ENCODE measurements at regions not wholly inside any gene's neighbourhood (a gene's known extent, or its start where the extent isn't known, plus 50 kb on each side); places are given as distances from the start of the nearest gene placed in this dataset.
"Not testable (repeated sequence)": the region's sequence is repeated elsewhere in the genome, so short reads cannot be mapped to it uniquely, and the experiment has no call there.

GRCh38 chr7:56291-56913, 136.0 kb upstream of the FAM20C start:
- DNase-seq: no peak

GRCh38 chr7:57071-57470, 135.3 kb upstream of the FAM20C start:
- DNase-seq: no peak

- DNase-seq: no peak
These were observed 134.7 kb upstream of the FAM20C start for GRCh38 chr7:57482-58255.

GRCh38 chr7:58316-58715, 134.1 kb upstream of the FAM20C start:
- no peak for DNase-seq

- DNase-seq: no peak
These were observed 133.0 kb upstream of the FAM20C start for GRCh38 chr7:59079-60016.

- DNase-seq: no peak
These were observed 132.2 kb upstream of the FAM20C start for GRCh38 chr7:60017-60675.

- DNase-seq: no peak
These were observed 131.7 kb upstream of the FAM20C start for GRCh38 chr7:60706-61105.

GRCh38 chr7:61111-61510, 131.3 kb upstream of the FAM20C start:
- DNase-seq: no peak

GRCh38 chr7:61576-62360, 130.6 kb upstream of the FAM20C start:
- DNase-seq: no peak

- DNase-seq: no peak
These were observed 129.8 kb upstream of the FAM20C start for GRCh38 chr7:62361-63116.

- no peak for DNase-seq
These were observed 129.3 kb upstream of the FAM20C start for GRCh38 chr7:63117-63480.

GRCh38 chr7:63521-64021, 128.8 kb upstream of the FAM20C start:
- no peak for DNase-seq

GRCh38 chr7:64098-64915, 128.1 kb upstream of the FAM20C start:
- DNase-seq: peak; percentile 32

GRCh38 chr7:64916-65341, 127.4 kb upstream of the FAM20C start:
- DNase-seq: no peak

GRCh38 chr7:65554-65953, 126.8 kb upstream of the FAM20C start:
- DNase-seq: no peak

- DNase-seq: no peak
These were observed 126.1 kb upstream of the FAM20C start for GRCh38 chr7:66296-66695.

GRCh38 chr7:66741-67140, 125.6 kb upstream of the FAM20C start:
- DNase-seq: no peak

GRCh38 chr7:67661-68395, 124.5 kb upstream of the FAM20C start:
- no peak for DNase-seq

GRCh38 chr7:68629-69028, 123.7 kb upstream of the FAM20C start:
- no peak for DNase-seq

- DNase-seq: not testable (repeated sequence)
These were observed 123.3 kb upstream of the FAM20C start for GRCh38 chr7:69052-69451.
